HL-60/S4 treated with retinoic acid at 250 ng/mL for 4 days and 3 days (cell line): ENCODE measurements at regions not wholly inside any gene's neighbourhood (a gene's known extent, or its start where the extent isn't known, plus 50 kb on each side); places are given as distances from the start of the nearest gene placed in this dataset.

Experiments
- in situ Hi-C: fragments of 300-500 bp; cut with MboI; formaldehyde crosslinking; loops from 2 replicates; pipeline ENCODE4 v1.7.0; 2022; ENCODE audit warnings: low sequenced_read_pairs

DNA sequence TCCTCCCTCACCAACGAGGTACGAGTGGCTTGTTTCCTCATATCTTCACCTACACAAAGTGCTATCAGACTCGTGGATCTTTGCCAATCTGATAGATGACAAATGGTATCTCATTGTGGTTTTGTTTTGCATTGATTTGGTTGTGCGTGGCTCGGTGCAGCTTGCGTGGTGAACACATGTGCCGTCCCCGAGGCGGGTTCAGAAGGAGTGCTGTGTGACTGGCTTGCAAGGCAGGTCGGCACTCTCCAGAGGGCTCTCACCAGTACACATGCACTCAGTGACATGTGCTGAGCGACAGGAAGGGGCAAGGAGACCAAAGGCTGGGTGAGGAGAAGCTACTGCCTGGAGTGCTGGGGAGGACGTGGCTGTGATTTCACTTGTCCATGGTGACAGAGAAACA is 95.3 kb upstream of the PITX1 start:
- in situ Hi-C loops: no loop called here

DNA sequence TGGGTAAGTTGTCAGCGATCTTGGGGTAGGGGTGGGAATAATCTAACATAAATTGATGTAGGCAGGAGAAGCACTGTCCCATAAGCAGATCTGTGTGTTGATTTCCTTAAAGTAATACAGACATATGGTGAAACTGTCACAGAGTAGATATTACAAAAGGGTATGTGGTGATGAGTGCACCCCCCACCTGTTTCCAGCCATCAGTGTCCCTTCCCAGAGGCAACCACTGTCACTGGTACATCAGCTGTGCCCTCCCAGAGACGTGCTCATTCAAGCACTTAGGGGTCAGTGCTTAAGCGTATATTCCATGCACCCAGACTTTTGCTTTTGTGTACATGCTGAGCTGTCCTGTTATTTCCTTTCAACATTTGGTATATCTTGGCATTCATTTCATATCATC is 94.3 kb upstream of the PITX1 start:
- in situ Hi-C loops: no loop called here

GRCh38 chr5:135127439-135128240 is 93.6 kb upstream of the PITX1 start:
- in situ Hi-C loops: no loop called here

DNA sequence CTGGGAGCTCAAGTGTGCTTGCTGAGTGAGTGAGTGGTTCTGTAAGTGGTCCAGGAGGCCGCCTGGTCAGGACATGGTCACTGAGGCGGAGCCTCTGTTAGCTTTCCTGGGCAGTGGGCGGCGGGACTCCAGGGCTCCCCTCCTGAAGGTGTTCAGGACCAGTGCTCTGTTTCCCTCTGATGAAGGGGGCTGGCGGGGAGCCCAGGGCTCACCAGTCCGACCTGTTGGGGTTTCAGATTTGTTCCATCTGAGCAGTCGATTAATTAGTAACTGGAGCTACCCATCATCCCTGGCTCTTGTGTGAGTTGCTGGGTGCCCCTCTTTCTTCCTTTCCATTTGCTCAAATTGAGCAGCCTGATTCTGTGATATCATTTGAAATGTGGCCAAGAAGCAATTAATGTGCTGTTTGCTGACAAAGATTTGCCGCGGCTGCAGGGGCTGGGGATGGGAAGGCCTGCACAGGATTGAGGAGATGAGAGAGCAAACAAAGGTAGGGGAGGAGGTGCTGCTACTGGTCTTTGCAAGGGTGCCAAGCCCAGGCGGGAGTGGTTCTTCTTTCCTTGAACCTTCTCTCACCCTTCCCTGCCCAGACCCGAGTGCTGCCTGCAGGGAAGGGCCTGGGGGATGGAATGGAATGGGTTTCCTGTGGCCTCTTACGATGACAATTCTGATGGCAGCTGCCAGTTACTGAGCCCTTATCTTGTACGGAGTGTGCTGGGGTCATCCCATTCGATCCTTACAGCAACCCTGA is 92.8 kb upstream of the PITX1 start:
- in situ Hi-C loops: no loop called here

- in situ Hi-C loops: no loop called here
Observed at GRCh38 chr5:135124724-135125123, 90.7 kb upstream of the PITX1 start.

DNA sequence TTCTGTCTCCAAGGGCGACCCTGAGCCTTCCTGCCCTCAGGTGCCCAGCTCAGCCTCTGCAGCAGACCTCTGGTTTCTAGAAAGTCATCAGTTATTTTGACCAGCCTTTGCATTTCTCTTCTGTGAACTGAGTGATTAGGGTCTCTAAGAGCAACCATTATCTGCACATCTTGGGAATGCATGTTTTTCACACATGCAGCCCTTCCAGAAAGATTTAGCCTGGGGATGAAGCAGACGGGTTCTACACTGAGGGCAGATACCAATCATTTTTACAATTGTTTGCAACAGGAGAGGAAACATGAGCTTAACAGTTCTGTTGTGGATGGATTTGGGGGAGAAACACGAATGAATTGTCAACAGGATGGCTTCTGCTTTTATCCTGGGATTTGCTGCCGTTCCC is 90.1 kb upstream of the PITX1 start:
- in situ Hi-C loops: no loop called here

DNA sequence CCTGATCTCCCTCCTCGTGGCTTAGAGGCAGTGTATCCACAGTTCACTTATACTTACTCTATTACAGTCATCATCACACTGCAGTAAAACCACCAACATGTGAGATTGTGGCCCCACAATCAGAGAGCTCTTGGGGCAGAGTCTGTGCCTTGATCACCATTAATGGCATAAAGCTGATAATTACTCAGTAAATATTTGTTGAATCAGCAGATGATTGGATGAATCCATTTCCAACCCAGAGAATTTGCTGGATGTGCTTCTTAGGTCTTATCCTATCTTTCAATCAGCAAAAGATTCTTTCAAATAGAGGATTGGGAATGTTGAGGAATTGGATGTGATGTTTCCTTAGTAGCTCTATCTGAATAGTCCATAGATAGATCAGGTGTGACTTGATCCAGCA is 88.8 kb upstream of the PITX1 start:
- in situ Hi-C loops: no loop called here

DNA sequence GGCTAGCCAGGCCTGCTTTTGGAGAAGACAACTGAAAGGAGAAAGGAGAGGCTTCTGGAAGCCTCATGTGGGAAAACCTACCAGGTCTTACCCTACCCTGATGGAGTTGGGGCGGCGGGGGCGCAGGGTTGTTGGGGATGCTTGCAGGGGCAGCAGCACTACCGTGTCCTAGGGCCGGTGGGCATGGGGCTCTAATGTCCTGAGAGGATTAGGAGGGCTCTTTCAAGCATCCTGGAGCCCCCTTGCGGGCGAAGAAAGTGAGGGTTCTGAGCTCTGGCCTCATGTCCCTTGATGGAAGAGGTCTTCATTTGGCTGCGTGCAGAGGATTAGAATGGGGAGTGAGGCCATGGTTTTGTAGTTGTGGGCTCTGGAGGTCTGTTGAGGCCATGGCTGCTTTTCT is 86.9 kb upstream of the PITX1 start:
- in situ Hi-C loops: no loop called here

DNA sequence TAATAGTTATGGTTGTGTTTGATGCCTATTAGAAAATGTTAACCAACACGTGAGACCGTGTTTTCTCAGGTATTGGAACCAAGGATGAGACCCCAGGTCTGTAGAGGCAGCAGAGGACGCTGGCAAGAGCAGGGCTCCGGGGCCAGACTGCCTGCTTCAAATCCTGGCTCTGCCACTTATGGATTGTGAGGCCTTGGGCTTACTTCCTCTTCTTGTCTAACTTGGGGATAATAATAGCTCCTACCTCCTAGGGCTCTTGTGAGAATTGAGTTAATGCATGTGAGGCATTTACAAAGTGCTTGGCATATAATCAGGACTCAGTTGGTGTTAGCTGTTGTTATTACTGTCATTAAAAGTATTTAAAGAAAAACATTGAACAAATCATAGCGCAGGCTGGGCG is 85.5 kb upstream of the PITX1 start:
- in situ Hi-C loops: no loop called here

DNA sequence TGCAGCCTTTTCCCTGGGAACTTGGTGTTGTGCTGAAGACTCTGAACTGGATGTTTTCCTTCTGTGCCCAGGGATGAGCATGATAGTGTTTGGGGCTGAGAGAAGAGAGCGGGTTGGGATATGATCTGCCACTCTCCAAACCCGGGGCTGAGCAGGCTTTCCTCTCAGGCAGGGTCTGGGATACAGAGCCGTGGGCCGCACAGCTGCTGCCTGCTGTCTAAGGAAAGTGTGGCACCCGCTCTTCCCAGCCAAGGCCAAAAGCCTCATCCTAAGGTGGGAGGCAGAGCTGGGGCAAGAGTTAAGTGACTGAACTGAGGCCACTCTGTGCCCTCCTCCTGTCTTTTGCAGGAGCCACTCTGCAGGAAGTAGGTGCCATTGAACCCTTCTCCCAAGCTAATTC is 83.6 kb upstream of the PITX1 start:
- in situ Hi-C loops: no loop called here

- in situ Hi-C loops: no loop called here
Observed at GRCh38 chr5:135116160-135116561, 82.1 kb upstream of the PITX1 start.

GRCh38 chr5:135115591-135115990 is 81.6 kb upstream of the PITX1 start:
- in situ Hi-C loops: no loop called here

GRCh38 chr5:135114759-135115158 is 80.7 kb upstream of the PITX1 start:
- in situ Hi-C loops: no loop called here

DNA sequence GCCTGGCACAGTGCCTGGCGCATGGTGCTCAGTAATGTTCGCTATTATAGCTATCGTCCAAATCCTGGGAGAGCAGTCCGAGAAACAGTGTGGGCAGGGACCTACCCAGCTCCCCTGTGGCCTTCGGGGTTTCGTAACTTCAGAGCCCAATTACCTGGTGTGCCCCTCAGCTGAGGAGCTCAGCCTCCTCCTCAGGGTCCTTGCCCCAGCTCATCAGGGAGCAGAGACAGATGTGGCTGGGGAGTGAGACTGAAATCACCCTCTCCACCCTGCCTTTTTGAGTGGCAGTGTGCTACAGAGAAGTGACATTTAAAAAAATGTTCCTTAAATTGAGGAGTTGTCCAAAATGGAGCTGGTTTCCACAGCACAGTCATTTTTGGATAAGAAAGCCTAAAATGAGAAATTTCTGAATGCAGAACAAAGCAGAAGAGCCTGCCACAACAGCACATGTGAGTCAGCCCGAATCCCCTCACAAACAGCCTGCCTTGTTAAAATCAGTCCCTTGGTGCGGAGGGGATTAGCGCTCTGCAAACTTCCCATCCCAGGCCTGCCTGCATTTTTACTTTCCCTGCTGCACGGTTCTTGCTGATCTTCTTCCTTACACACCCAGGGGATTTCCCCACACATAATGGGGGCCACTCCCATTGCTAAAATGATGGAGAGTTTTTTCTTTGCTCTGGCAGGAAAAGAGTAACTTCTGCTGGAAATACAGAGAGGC is 78.1 kb upstream of the PITX1 start:
- in situ Hi-C loops: no loop called here

GRCh38 chr5:135110785-135111596 is 77.0 kb upstream of the PITX1 start:
- in situ Hi-C loops: no loop called here

DNA sequence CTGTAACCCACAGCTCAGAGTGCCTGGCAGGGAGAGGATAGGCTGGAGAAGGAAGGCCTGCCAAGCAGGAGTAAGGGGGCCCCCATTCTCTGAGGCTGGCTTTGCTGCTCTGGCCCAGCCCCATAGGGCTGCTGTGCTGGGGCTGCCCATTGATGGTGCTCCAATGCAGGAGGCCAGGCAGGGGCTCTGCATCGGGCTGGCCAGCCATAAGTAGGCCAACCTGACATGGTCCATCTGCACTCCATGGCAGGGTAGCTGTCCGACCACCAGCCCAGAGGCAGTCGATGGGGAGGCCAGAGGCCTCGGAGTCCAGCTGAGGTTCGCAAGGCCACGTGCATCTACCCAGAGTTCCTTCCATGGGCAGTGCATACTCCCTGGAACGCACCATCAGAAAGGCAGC is 75.0 kb upstream of the PITX1 start:
- in situ Hi-C loops: no loop called here

- in situ Hi-C loops: no loop called here
Observed at GRCh38 chr5:135108569-135108968, 74.5 kb upstream of the PITX1 start.

GRCh38 chr5:135107986-135108385 is 74.0 kb upstream of the PITX1 start:
- in situ Hi-C loops: no loop called here

DNA sequence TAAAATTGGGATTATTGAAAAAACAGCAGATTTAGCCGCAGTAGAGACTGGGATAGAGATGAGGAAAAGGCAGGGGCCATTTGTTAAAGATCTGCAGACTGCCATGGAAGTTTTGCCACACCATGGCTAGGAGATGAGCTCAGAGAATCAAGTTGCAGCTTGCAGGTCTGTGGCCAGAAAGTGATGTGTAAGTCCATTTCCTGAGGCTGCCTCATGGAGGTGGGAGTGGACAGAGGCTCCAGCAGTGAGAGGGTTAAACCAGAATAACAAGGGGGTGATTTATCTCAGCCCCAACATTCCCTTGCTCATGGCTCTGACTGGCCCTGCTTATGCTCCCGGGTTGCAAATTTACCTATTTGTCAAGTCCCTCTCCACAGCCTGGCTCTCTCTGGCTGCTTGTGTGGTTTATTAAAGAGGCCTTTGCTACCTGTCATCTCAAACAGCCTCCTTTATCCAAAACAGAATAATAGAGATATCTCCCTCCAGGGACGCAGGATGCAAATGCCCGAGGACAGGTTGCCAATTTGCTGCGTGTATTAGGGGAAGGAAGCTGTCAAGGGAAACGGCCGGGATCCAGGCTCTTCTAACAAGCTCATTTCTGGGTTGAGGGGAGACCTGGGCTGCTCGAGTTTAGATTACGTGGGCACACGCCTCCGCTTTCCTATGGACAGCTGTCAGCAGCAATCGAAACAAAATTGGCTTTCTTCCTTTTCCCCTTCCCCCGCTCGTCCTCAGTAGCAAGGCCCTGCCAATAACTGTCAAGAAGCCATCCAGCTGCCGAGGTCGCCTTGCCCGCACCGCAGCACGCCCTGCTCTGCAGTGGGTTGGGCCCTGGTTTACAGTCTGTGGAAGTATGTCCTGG is 72.8 kb upstream of the PITX1 start:
- in situ Hi-C loops: no loop called here

DNA sequence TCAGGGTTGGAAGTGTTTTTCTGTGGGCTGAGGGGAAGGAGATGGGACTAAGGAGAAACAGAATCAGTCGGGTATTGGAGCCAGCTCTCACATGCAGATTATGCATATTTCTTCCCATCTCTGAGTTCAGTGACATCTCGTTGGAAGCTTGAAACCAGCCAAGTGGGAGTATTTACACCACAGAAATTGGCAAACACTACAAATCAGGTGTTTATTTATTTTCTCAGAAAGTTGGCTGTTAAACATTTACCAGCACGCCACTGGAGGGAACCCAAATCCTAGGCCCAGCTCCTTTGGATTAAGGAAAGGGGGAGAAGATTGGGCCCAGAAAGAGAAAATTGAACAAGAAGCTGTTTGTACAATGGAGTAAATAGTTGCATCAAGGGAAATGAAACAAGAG is 72.1 kb upstream of the PITX1 start:
- in situ Hi-C loops: no loop called here
